HFF-Myc (cell line): ENCODE measurements at regions not wholly inside any gene's neighbourhood (a gene's known extent, or its start where the extent isn't known, plus 50 kb on each side); places are given as distances from the start of the nearest gene placed in this dataset.
"Not testable (repeated sequence)": the region's sequence is repeated elsewhere in the genome, so short reads cannot be mapped to it uniquely, and the experiment has no call there.

Source experiments
- DNase-seq: peaks from one replicate; pipeline ENCODE4 v3.0.0-alpha.2; 2011; ENCODE audit warnings: low read depth; ENCODE audit errors: extremely low read depth
- H3K4me3 ChIP-seq: replicated peaks from 2 replicates; pipeline ENCODE4 v1.5.1; 2011; ENCODE audit warnings: low read depth, mild to moderate bottlenecking, control low read depth, low read length
- TF ChIP-seq, protein P1 (sequence below): IDR thresholded peaks from 2 replicates; pipeline ENCODE4 v1.5.1; 2012; ENCODE audit warnings: mild to moderate bottlenecking, low read depth, low read length, control low read depth; ENCODE audit errors: missing control alignments

DNA sequence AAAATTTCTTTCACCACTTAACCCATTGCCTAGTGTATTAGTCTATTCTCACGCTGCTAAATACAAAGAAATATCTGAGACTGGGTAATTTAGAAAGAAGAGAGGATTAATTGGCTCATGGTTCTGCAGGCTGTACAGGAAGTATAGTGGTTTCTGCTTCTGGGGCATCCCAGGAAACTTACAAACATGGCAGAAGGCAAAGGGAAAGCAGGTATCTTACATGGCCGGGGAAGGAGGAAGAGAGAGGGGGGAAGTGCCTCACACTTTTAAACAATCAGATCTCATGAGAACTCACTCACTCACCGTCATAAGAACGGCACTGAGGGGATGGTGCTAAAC, 931.4 kb upstream of the SOX9 start:
- no peak for DNase-seq
- TF ChIP-seq, protein P1, sequence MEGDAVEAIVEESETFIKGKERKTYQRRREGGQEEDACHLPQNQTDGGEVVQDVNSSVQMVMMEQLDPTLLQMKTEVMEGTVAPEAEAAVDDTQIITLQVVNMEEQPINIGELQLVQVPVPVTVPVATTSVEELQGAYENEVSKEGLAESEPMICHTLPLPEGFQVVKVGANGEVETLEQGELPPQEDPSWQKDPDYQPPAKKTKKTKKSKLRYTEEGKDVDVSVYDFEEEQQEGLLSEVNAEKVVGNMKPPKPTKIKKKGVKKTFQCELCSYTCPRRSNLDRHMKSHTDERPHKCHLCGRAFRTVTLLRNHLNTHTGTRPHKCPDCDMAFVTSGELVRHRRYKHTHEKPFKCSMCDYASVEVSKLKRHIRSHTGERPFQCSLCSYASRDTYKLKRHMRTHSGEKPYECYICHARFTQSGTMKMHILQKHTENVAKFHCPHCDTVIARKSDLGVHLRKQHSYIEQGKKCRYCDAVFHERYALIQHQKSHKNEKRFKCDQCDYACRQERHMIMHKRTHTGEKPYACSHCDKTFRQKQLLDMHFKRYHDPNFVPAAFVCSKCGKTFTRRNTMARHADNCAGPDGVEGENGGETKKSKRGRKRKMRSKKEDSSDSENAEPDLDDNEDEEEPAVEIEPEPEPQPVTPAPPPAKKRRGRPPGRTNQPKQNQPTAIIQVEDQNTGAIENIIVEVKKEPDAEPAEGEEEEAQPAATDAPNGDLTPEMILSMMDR: no peak
- no peak overlapping the region for H3K4me3 ChIP-seq

DNA sequence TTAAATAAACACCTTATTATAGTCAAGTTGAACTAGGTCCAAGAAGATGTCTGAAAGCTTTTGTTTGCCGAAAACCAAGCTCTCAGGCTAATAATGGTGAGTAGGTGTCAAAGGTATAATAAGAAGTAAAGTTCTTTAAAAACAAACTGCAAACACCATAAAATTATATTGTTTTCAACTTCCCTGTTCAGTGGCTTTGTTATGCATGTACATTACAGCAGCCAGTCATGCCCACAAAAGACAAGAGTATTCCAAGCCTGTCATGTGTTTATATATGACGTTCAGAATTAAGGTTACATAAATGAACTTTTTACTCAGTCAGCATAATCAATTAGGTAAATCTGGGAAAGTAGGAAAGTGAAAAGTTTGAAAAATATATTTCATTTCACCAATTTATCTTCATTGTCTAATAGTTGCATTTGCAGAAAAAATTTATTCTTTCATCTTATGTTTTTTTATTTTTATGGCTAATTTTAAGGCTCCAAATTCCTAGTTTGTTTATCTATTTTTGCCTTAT, 928.7 kb upstream of the SOX9 start:
- no peak for DNase-seq
- H3K4me3 ChIP-seq: no peak overlapping the region
- TF ChIP-seq, protein P1: no peak

DNA sequence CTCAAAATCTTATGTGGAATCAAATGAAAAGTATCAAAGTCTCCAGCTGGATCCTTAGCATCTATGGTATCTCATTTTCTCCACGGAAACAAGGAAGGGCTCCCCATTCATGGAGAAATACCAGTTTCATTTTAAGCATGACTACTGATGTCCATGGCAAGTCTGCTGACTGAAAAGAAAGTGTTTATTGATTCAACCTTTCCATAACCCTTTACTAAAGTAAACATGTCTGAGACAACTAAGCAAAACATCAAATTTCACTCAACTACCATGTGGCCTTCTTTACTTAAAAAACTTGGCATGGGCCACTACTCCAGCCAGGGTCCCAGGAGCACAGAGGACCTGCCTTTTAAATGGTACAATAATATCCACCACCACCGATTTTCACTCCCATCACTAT, 928.0 kb upstream of the SOX9 start:
- TF ChIP-seq, protein P1: no peak
- DNase-seq: no peak
- no peak overlapping the region for H3K4me3 ChIP-seq

DNA sequence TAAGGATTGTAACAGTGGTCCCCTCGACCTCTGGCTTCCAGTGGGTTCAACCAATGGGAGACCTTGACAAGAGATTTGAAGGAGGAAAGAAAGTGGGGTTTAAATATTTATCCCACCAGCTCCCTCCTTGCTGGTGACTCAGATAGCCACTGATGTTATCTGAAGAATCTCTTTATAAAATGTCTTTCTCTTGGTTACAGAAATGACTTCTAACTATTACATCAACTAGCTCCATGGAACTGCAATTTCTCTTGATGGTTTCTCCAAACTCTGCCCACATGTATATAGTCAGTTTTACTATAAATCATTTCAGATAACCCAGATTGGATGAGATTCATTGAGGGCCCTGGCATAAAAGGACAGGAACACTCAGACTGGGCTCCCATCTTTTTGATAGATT, 920.2 kb upstream of the SOX9 start:
- DNase-seq: no peak
- TF ChIP-seq, protein P1: no peak
- H3K4me3 ChIP-seq: no peak overlapping the region

DNA sequence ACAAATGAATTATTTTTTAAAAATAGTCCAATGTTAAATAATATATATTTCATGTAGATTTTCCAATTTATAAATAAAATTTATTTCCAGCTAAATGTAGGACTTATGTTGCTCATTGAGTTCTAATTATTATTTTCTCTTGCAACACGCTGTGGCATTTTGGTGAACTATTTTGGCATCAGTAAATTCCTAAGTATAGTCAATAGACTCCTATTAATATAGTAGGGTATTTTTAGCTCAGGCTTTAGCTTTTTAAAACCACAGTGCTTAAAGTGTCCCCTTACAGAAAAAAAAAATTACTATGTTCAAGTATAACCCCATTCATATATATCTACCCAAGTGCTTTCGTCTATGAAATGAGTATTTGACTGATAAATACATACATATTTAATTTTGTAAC, 919.2 kb upstream of the SOX9 start:
- H3K4me3 ChIP-seq: no peak overlapping the region
- TF ChIP-seq, protein P1: no peak
- DNase-seq: no peak

DNA sequence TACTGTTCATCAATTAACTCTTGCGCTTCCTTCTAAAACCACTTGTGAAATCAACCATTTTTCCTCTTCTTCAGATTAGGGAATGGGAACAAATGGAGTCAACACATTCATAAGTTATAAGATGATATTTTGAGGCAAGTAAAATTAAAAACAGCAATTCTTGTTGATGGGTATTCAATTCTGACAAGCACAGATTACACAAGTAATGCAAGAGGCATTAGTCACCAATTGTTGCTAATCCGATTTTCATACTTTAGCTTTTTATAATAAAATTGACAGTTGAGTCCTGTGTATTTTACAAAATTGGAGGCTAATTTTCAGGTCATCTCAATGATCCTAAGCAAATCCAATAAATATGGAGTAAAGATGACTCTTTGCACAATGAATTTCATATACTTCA, 918.4 kb upstream of the SOX9 start:
- H3K4me3 ChIP-seq: no peak overlapping the region
- no peak for DNase-seq
- TF ChIP-seq, protein P1: no peak

DNA sequence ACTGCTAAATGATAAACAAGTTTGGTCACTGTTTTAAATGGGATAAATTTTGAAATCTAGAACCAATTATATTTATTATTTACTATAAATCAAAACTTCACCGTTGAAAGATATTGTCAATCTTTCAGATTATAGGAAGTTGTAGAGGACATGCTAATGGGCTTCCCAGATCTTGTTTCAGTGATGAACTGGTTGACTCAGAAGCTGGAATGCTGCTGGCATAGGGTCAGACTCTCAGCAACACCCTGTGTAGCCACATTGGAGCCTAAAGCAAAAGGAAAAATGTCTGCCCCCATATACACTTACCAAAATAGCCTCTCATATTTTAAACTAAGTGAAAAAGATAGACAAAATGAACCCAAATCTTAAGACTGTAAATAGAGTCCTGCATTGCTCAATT, 916.9 kb upstream of the SOX9 start:
- H3K4me3 ChIP-seq: no peak overlapping the region
- TF ChIP-seq, protein P1: no peak
- DNase-seq: no peak

DNA sequence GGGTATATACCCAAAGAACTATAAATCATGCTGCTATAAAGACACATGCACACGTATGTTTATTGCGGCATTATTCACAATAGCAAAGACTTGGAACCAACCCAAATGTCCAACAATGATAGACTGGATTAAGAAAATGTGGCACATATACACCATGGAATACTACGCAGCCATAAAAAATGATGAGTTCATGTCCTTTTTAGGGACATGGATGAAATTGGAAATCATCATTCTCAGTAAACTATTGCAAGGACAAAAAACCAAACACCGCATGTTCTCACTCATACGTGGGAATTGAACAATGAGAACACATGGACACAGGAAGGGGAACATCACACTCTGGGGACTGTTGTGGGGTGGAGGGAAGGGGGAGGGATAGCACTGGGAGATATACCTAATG, 914.9 kb upstream of the SOX9 start:
- H3K4me3 ChIP-seq, DNase-seq: not testable (repeated sequence)
